Stimulated activated CD4-positive, alpha-beta T cell treated with anti-CD3 and anti-CD28 coated beads, Interleukin-4, amount 100 ng/mL, for 4 hours (primary cell): ENCODE measurements at regions not wholly inside any gene's neighbourhood (a gene's known extent, or its start where the extent isn't known, plus 50 kb on each side); places are given as distances from the start of the nearest gene placed in this dataset.
"Not testable (repeated sequence)": the region's sequence is repeated elsewhere in the genome, so short reads cannot be mapped to it uniquely, and the experiment has no call there.

Source experiments
- DNase-seq, 2 experiments: peaks; one replicate each; pipeline ENCODE4 v3.0.0-alpha.2; 2020

- peak in 1 of 2 experiments; percentile 57 for DNase-seq
Observed at GRCh38 chr1:83508485-83509151, 490.3 kb downstream of the TTLL7 start.

GRCh38 chr1:83505148-83505547 is 493.8 kb downstream of the TTLL7 start:
- DNase-seq = no peak

DNA sequence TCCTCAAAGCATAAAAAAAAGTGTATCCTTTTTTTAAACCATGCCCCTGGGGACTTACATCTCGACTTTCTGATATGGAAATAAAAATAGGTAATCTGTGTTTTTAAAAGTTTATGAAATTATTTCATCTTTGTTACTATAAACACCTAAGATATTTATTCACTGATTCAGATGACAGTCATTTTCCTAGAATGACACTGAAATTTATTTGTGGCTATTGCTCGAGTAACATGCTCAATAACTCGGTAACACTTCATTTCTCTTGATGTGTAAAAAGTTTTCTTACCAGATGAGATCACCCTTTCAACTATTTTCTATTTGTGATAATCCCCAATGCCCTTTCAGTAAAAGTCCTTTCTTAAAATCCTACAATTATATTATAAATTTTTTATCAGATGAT is 495.8 kb downstream of the TTLL7 start:
- DNase-seq = no peak

DNA sequence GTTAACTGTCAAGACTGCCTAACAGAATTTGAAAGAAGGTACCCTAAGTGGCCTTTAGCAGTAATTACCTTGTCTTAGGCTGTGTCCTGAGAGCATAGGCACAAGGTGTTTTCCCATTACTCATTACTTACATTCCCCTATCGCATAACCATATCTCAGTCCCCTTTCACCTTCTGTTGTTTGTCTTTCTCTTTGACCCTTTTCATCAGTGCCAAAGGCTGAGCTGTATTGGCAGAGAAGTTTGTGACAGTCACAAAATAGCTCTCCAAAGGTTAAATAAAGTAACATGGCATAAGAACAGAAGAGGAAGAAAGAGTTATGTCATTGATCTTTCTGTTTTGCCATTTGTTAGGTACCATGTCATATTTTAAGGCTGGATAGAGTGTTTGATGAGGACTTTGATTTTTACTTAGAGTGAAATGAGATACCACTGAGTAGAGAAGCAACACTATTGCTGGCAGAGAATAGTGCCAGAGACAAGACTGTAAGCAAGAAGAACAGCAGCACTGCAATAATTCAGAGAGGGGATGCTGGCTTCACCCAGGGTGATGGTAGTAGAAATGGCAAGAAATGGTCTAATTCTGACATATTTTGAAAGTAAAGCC is 497.8 kb downstream of the TTLL7 start:
- no peak for DNase-seq

DNA sequence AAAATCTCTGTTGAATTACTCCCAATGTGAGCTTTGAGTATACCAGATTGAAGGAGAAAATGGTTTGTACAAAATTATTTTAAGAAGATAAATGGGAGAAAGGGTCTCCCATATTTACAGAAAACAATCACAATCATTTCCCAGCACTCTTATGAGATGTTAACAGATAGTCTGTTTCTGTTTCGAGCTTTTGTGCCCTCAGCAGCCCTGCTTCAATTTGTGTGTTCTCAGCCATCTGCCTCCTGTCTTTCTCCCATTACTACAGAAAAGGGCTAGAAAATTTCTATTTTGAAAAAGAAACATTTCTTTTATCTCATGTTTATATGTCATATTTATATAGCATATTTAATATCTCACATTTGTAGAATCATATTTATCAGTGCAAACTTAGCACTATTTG is 498.4 kb downstream of the TTLL7 start:
- no peak for DNase-seq

DNA sequence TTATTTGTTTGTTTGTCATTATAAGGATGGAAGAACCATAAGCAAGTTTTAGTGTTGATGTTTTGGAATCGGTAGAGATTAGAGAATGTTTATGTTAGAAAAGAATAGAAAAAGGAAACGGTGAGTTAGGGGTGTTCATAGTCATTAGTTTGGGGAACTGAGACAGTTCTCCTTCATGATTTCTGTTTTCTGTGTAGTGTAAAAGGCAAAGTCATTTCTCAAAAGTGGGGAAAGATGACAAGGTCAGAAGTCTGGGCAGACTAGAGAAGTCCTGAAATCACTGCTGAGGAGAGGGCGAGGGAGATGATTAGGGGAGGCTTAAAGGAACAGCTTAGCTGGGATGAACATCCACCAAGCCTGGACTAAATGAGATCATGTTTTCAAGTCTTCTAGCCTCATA is 498.9 kb downstream of the TTLL7 start:
- no peak for DNase-seq

GRCh38 chr1:83497563-83497962 is 501.4 kb downstream of the TTLL7 start:
- DNase-seq = no peak

GRCh38 chr1:83495560-83495959 is 503.4 kb downstream of the TTLL7 start:
- no peak for DNase-seq

GRCh38 chr1:83493633-83494032 is 505.3 kb downstream of the TTLL7 start:
- no peak for DNase-seq

GRCh38 chr1:83491930-83492329 is 507.0 kb downstream of the TTLL7 start:
- DNase-seq = no peak

DNA sequence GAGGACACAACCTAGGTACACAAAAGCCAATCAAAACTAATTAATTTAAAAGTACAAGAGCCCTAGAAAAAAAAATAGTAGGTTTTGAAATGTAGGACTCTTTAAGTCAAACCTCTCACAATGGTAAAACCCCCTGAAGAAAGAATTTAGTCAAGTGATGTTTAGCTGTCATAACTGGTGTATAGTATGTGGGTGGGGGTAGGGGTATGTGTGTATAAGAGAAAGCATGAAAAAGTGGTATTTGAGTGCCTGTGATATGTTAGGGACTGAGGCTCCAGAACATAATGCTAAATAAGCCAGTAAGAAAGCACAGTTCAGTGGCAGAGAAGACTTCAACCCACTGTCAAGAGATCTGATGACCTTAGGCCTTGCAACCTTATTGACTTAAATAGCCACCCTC is 507.9 kb downstream of the TTLL7 start:
- no peak for DNase-seq

GRCh38 chr1:83488105-83488504 is 510.8 kb downstream of the TTLL7 start:
- DNase-seq = not testable (repeated sequence)

- not testable (repeated sequence) for DNase-seq
Observed at GRCh38 chr1:83487460-83487859, 511.5 kb downstream of the TTLL7 start.

- DNase-seq = not testable (repeated sequence)
Observed at GRCh38 chr1:83485314-83486019, 513.5 kb downstream of the TTLL7 start.

DNA sequence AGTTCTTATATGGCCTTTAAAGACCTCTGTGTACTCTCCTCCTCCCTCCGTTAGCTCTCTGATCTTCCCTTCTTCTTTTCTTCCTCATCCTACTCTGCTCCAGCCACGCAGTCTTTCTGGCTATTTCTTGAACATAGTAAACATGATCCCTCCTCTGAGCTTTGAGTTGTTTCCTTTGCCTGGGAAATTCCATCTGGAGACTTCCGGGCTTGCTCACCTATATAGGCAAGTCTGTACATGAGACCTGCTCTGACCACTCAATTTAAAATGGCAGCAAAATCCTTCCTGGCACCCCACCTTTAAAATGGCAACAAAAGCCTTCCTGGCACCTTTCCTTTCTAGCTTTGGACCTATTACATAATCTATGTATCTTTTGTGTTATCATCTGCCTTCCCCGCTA is 517.6 kb downstream of the TTLL7 start:
- not testable (repeated sequence) for DNase-seq

- not testable (repeated sequence) for DNase-seq
Observed at GRCh38 chr1:83479591-83480239, 519.2 kb downstream of the TTLL7 start.

GRCh38 chr1:83478127-83478526 is 520.8 kb downstream of the TTLL7 start:
- not testable (repeated sequence) for DNase-seq

- not testable (repeated sequence) for DNase-seq
Observed at GRCh38 chr1:83476518-83476917, 522.4 kb downstream of the TTLL7 start.

GRCh38 chr1:83474946-83475345 is 524.0 kb downstream of the TTLL7 start:
- not testable (repeated sequence) for DNase-seq

- DNase-seq = not testable (repeated sequence)
Observed at GRCh38 chr1:83473986-83474385, 524.9 kb downstream of the TTLL7 start.

- not testable (repeated sequence) for DNase-seq
Observed at GRCh38 chr1:83472066-83472465, 526.9 kb downstream of the TTLL7 start.

DNA sequence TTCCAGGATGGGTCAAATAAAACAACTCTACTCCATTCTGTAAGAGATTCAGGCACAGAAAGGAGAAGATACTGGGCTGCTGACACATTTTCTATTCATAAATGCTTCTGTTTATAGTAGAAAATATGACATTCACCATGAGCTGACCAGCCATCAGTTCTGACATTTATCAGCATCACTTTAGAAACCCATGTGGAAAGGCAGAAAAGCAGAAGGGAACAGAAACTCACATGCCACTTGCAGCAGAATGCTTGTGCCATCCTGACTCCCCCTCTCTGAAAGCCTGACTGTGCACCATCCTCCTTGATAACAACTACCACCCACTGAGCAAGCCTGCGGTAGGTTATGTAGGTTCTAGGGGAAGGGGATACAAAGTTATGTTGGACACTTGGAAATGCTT is 527.7 kb downstream of the TTLL7 start:
- not testable (repeated sequence) for DNase-seq

GRCh38 chr1:83468336-83468735 is 530.6 kb downstream of the TTLL7 start:
- not testable (repeated sequence) for DNase-seq
